ENCODE measurements at regions not wholly inside any gene's neighbourhood (a gene's known extent, or its start where the extent isn't known, plus 50 kb on each side); places are given as distances from the start of the nearest gene placed in this dataset.
"Not testable (repeated sequence)": the region's sequence is repeated elsewhere in the genome, so short reads cannot be mapped to it uniquely, and the experiment has no call there.

GRCh38 chr7:33789871-33790630 is 115.3 kb upstream of the BMPER start:
- DNase-seq = no peak

- no peak for DNase-seq
These were observed 114.6 kb upstream of the BMPER start for GRCh38 chr7:33790746-33791145.

- DNase-seq = no peak
These were observed 113.3 kb upstream of the BMPER start for GRCh38 chr7:33792041-33792440.

GRCh38 chr7:33792547-33793105 is 112.7 kb upstream of the BMPER start:
- DNase-seq = no peak

GRCh38 chr7:33793616-33794015 is 111.7 kb upstream of the BMPER start:
- no peak for DNase-seq

GRCh38 chr7:33794419-33794818 is 110.9 kb upstream of the BMPER start:
- no peak for DNase-seq

GRCh38 chr7:33794959-33795358 is 110.4 kb upstream of the BMPER start:
- no peak for DNase-seq

- DNase-seq = no peak
These were observed 108.8 kb upstream of the BMPER start for GRCh38 chr7:33796538-33796937.

GRCh38 chr7:33797512-33797911 is 107.8 kb upstream of the BMPER start:
- DNase-seq = not testable (repeated sequence)

- no peak for DNase-seq
These were observed 106.5 kb upstream of the BMPER start for GRCh38 chr7:33798686-33799325.

- no peak for DNase-seq
These were observed 105.6 kb upstream of the BMPER start for GRCh38 chr7:33799766-33800165.

GRCh38 chr7:33802600-33802999 is 102.7 kb upstream of the BMPER start:
- no peak for DNase-seq

- DNase-seq = no peak
These were observed 101.1 kb upstream of the BMPER start for GRCh38 chr7:33804140-33804660.

- no peak for DNase-seq
These were observed 99.6 kb upstream of the BMPER start for GRCh38 chr7:33805630-33806233.

GRCh38 chr7:33806298-33807154 is 98.8 kb upstream of the BMPER start:
- DNase-seq = no peak

GRCh38 chr7:33807155-33807530 is 98.2 kb upstream of the BMPER start:
- DNase-seq = no peak

- no peak for DNase-seq
These were observed 97.4 kb upstream of the BMPER start for GRCh38 chr7:33807779-33808482.

GRCh38 chr7:33809228-33809627 is 96.1 kb upstream of the BMPER start:
- DNase-seq = no peak

- DNase-seq = no peak
These were observed 95.0 kb upstream of the BMPER start for GRCh38 chr7:33810356-33810755.

GRCh38 chr7:33813331-33813730 is 92.0 kb upstream of the BMPER start:
- DNase-seq = no peak

GRCh38 chr7:33814400-33814799 is 90.9 kb upstream of the BMPER start:
- peak; percentile 24 for DNase-seq

Measured in tongue (tissue), 1 donor.